KOPT-K1 (cell line): ENCODE measurements at regions not wholly inside any gene's neighbourhood (a gene's known extent, or its start where the extent isn't known, plus 50 kb on each side); places are given as distances from the start of the nearest gene placed in this dataset.

ENCODE experiments used
- H3K27ac ChIP-seq: fragments of 200-600 bp; sonication (generic); 2 replicates; pipeline ENCODE4 v1.5.1; 2016; ENCODE audit warnings: antibody characterized with exemption, mild to moderate bottlenecking, low read depth, low read length; ENCODE audit not compliant: poor library complexity, severe bottlenecking
- H3K36me3 ChIP-seq: fragments of 200-600 bp; sonication (generic); 2 replicates; pipeline ENCODE4 v1.5.1; 2017; ENCODE audit warnings: antibody characterized with exemption, mild to moderate bottlenecking, low read length, moderate library complexity; ENCODE audit not compliant: insufficient read depth
- H3K9me3 ChIP-seq: fragments of 200-600 bp; sonication (generic); 2 replicates; pipeline ENCODE4 v1.5.1; 2017; ENCODE audit warnings: antibody characterized with exemption, low read length, mild to moderate bottlenecking; ENCODE audit not compliant: insufficient read depth, poor library complexity, severe bottlenecking

DNA sequence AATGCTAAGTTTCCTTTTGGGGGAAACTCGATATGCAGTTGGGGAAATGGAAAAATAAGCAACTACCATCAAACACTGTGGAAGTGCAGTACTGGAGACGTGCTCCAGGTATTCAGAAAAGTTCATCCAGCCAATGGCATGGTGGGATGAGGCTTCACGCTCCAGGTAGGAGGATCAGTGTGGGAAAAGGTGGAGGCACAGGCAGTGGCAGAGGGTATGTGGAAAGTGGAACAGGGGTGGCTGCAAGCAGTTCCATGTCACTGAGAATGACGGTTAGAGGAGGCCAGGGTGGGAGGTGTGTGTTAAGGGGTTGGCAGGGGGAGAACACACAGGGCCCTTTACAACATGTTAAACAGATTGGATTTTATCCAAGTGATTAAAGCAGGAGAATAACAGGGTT, 105.1 kb upstream of the NCAM1 start:
- H3K27ac ChIP-seq, result no peak overlapping the region
- peaks cover 4% of the 10 kb centered on the region for H3K9me3 ChIP-seq
- no peaks in the 10 kb centered on the region for H3K36me3 ChIP-seq

DNA sequence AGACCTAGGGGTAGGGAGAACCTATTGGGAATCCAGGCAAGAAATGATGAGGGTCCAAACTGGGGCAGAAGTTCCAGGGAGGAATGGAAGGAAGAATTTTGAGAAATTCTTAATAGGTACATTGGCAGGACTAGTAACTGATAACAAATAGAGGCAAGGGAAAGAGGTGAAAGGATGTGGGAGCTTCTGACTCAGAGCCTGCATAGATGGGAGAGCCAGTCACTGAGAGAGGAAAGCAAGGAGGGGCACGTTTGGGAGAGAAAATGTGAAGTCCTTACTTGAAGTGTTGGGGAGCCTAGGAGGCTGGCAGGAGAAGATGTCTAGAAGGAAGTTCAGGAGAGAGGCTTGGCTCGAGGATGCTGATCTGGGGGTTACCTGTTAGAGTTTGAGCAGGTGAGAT, 104.6 kb upstream of the NCAM1 start:
- no peaks in the 10 kb centered on the region for H3K36me3 ChIP-seq
- H3K9me3 ChIP-seq, result peaks cover 6% of the 10 kb centered on the region
- no peak overlapping the region for H3K27ac ChIP-seq

DNA sequence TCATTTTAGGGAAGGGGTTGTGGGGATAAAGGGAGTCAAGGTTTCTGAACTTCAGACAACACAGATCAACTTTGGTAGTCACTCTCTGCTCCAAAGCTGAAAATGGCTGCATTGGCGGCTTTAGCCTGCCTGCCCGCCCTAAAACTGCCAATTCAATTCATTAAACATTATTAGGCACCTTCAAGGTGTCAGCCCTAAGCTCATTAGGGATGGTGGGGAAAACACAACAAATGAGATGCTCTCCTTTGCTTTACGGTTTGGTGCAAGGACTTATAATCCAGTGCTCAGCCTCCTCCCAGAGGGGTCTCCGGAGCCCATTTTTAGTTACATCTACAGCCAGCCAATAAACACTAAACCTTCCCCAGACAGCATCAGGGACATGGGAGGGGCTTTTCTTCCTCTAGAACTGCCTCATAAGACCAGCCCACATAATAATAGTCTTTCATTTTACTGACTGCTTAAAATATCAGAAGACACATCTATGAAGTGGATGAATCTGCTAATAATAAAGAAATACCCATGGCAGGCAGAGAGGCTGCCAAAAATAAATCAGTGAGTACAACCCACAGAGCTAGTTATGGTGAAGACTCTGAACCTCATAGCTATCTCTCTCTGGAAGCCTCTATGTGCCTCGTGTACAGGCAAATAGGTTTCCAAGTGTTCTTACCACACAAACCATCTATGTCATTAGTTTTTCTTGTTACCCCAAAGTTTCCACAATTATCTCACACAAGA, 102.8 kb upstream of the NCAM1 start:
- Histone ChIP-seq H3K27ac (no peak overlapping the region), H3K36me3 (no peaks in the 10 kb centered on the region), H3K9me3 (peaks cover 12% of the 10 kb centered on the region)

DNA sequence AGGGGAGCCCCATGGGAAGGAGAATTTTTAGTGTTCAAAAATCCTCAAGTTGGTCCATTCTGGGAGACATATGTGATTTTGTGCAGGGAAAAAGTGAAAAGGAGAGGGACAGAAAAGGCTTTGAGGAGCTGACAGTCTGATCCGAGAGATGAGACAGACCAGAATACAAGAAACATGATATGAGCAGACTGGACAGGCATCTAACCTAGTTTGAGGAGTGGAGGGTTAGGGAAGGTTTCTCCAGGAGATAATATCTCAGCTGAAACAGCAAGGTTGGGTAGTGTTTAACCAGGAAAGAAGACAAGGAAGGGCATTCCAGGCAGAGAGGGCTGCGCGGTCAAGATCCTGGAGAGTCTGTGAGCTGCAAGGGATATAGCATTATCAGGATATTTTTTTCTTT, 101.4 kb upstream of the NCAM1 start:
- Histone ChIP-seq H3K9me3 (peaks cover 12% of the 10 kb centered on the region), H3K27ac (no peak overlapping the region), H3K36me3 (no peaks in the 10 kb centered on the region)

DNA sequence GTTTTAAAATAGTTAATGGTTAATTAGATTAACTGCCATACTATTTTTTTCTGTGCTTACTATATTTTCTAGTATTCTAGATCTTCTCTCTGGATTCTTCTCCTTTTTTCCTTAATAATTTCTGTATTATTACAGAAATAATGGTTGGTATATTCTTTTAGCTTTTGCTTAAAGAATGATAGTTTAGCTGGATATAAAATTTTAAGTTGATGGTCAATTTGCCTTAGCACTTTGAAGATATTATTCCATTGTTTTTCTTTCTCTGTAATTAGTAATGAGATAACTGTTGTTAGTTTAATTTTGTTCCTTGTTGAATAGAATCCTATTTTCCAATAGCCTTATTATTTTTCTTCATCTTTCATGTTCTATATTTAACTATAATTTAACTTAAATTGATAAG, 99.9 kb upstream of the NCAM1 start:
- no peak overlapping the region for H3K27ac ChIP-seq
- H3K9me3 ChIP-seq, result peaks cover 12% of the 10 kb centered on the region
- no peaks in the 10 kb centered on the region for H3K36me3 ChIP-seq

DNA sequence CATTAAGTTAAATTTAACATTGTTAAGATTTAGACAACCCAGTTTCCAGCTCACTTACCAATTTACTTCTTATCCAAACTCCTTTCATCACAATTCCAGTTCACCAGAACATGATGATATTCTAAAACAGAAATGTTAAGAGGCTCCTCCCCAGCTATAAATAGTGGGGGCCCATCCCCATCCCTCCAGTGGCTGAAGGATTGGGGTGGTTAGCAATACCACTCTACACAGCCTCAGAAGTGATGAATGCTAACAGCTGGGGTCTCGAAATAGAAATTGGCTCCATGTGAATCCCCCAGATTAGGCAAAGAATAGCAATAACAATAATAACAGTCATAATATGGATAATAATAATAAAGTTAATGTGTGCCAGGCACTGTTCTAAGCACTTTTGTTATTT, 97.9 kb upstream of the NCAM1 start:
- H3K27ac ChIP-seq, result no peak overlapping the region
- H3K9me3 ChIP-seq, result peaks cover 12% of the 10 kb centered on the region
- no peaks in the 10 kb centered on the region for H3K36me3 ChIP-seq

DNA sequence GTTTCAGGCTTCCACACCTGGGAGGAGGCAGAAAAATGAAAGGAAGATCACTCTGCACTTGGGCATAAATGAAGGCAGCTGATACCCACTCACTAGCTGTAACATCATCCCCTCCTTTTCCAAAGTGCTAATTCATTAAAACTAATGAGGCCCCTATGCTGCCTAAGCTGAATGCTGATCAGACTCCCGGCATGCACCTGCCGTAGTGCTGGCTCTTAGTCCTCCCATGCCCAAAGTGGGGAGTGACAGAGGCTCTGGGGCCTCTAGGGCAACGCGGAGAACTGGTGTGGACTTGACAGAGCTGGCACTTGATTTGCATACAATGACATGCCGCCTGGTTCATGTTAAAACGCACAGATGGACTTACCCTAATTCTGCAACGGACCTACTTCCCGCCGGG, 96.5 kb upstream of the NCAM1 start:
- H3K27ac ChIP-seq, result no peak overlapping the region
- H3K36me3 ChIP-seq, result no peaks in the 10 kb centered on the region
- peaks cover 12% of the 10 kb centered on the region for H3K9me3 ChIP-seq

DNA sequence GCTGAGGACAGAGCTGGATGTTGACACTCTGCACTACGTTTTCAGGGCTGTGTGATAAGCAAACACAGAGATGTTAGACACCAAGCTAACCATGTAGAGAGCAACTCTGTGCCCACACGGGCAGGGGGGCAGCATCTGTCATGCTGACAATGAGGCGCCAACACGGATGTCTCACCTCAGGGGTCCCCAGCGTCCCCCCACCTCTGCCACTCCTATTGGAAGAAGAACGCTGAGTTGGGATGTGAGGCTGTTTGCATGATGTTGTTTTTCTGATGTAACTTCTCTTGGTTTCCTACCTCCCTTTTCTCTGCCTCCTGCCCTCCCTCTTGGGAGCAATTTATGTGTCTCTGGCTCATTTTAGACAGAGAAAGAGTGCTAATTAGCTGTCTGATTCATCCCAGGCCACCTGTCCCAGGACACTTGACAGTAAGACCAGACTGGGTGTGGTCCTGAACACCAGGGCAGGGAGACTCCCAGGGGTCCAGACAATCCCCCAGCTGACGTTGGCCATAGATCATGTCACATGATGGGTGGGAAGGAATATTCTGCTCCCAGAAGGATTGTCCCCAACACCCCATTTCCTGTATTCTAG, 89.2 kb upstream of the NCAM1 start:
- H3K36me3 ChIP-seq, result no peaks in the 10 kb centered on the region
- no peak overlapping the region for H3K27ac ChIP-seq
- no peaks in the 10 kb centered on the region for H3K9me3 ChIP-seq

DNA sequence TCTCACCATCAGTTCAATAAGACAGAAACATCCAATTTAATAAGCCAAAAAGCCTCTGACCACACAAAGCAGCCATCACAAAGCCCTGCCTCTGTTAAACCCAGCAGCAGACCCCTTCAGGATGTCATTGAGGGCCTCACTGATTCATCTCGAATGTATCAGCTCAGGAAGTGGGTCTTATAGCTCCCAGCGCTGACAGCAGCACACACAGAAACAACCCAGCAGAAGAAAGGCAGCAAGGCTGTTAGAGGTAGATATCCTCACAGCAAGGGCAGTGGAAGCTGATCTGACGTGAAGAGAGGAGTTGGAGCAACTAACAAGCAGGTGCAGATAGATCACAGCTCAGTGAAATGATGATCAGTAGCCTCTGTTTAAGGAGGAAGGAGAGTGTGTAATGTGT, 86.2 kb upstream of the NCAM1 start:
- Histone ChIP-seq H3K27ac (no peak overlapping the region), H3K9me3 (no peaks in the 10 kb centered on the region), H3K36me3 (no peaks in the 10 kb centered on the region)

DNA sequence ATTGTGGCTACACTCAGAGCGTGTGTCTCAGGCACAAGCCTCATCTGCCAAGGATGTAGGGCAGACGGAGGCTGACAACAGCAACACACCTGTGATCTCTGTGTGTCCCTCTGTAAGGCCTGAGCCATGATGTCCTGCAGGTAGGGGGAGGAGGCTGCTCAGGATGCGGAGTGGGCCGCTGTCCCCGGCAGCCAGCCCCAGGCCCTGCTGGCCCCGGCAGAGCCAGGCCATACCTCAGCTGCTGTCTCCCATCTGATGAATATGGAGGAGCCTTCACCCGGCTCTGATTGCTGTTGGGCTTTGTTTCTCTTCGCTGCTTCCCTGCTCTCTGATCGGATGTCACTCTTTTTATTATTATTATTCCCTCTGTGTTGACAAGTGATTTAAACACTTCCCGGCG, 83.6 kb upstream of the NCAM1 start:
- H3K36me3 ChIP-seq, result no peaks in the 10 kb centered on the region
- H3K27ac ChIP-seq, result no peak overlapping the region
- no peaks in the 10 kb centered on the region for H3K9me3 ChIP-seq

DNA sequence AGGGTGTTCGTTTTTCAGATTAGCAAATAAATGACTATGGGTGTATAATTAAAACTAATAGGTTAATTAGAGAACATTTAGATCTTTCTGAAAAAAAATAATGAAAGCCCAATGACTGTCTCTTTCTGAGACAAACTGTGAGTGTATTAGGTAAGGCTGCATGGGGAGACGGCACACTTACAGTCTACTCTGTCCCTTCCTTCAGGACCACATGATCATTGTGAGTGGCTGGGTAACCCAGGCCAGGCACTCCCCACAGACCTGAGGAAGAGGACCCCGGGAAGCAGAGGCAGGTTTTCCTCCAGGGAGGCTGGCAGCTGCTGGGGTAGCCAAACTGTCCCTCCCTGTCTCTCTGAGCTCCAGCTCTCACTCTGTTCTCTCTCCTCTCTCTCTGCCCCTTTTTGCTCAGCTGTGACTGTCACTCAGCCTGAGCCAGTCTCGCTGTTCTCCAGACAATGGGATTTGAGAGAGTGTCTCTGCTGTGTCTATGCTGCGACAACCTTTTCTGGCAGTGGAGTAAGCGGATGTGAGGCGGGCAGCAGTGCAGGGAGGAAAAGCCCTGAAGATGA, 83.1 kb upstream of the NCAM1 start:
- H3K27ac ChIP-seq, result no peak overlapping the region
- H3K36me3 ChIP-seq, result no peaks in the 10 kb centered on the region
- no peaks in the 10 kb centered on the region for H3K9me3 ChIP-seq

DNA sequence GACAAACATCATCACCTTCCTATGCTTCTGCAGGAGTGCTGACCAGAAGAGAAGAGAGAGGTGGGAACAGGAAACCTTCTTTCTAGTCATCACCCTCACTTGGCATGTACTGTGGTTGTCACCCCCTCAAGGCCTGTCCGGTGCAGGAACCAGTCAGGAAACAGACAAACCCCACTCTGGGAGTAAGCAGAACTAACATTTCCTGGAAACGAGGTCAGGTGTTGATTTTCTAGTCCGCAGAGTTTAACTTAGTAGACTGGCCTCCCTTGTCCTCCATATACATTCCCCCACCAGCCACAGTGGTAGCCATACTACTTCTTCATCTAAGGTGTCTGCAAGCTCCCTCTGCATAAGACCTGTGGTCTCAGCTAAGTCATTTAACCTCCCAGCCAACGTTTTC, 80.7 kb upstream of the NCAM1 start:
- Histone ChIP-seq H3K36me3 (no peaks in the 10 kb centered on the region), H3K27ac (no peak overlapping the region), H3K9me3 (no peaks in the 10 kb centered on the region)

DNA sequence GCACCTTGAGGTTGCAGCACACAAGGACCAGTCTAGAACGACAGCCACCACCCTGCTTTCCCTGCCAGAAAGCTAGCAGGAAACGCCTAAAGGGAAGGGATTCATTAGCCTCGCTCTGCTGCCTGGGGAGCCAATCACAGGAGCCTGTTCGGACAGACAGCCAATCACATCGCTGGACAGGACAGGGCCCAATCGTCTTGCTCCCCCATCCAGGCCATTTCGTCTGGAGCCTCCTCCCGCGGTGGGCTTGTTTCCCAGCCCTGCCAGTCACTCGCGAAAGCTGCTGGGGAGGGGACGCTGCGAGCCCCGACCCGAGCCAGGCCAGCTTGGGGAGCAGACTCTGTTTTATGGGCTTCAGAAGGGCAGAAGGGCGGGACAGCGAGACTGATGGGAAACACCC, 79.8 kb upstream of the NCAM1 start:
- no peak overlapping the region for H3K27ac ChIP-seq
- no peaks in the 10 kb centered on the region for H3K36me3 ChIP-seq

DNA sequence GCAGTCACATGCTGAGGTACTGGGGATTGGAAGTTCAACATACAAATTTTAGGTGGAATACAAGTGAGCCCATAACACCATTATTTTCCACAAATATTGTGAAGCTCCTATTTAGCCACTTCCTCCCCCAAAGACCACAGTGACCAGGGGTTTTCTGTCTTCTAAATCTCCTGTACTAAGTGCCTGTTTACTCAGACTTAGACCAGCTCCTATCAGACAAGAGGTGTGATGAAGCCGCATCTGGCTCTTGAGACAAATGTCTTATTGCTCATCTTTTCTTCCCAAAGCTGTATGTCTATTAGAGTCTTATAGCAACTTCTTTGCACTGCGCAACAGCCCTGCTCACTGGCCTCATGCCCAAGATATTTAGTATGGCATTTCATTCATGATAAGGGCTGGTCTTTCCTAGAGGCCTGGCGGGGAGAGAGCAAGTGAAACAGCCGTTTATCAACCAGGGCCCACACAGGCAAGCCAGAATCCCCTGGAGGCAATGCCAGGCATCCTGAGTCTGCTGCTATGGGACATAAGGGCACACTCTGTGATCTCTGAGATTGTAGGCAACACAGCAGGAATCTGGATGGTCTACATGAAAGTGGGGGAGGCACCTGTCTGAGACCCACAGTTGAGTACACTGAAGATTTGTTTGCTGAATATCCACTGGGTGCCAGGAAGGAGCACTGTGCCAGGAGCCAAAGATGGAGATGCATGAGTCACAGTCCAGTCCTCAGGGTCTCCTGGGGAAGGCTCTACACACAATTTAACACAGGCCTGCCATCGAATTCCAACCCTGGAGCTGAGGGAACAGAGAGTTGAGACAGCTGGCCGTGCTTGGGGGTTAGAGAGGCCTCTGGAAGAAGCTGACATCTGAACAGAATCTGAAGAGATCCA, 78.5 kb upstream of the NCAM1 start:
- H3K27ac ChIP-seq, result no peak overlapping the region
- H3K36me3 ChIP-seq, result no peaks in the 10 kb centered on the region
- no peaks in the 10 kb centered on the region for H3K9me3 ChIP-seq

More for the DNA sequence above, 79.8 kb upstream of the NCAM1 start:
- H3K9me3 ChIP-seq, result no peaks in the 10 kb centered on the region

DNA sequence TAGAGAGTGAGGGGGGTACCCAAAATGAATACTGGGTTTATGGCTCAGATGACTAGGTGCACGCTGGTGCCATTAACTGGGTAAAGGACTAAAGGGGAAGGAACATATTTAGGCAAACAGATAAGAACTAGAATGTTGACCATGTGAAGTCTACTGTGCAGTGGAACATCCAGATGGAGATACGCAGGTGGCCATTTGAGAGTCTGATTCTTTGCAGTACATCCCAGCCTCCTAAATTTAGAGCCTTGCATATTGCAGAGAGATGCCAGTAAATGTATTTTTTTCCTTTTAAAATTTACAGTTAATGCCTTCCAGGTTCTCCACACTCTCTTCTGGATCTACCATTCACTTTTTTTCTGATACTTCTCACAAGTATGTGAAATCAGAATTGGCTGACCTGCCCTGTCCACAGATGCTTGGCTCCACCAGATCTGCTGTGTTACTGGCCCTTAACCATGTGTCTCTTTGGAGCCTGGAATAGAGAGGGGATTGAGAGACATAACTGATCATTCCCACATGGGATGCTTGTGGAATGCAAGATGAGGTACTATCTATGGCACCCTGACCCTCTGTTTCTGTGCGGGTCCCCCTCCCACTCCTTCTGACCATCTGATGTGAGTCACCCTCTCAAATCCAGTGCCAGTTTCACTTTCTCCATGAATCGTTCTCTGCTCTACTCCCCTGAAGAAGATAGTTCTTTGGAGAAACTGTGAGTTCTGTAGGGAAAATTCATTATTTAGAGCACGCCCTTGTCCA, 77.0 kb upstream of the NCAM1 start:
- no peaks in the 10 kb centered on the region for H3K9me3 ChIP-seq
- no peaks in the 10 kb centered on the region for H3K36me3 ChIP-seq
- no peak overlapping the region for H3K27ac ChIP-seq
